Gastroesophageal sphincter (tissue), 4 donors: ENCODE measurements at regions not wholly inside any gene's neighbourhood (a gene's known extent, or its start where the extent isn't known, plus 50 kb on each side); places are given as distances from the start of the nearest gene placed in this dataset.

Experiments
- ATAC-seq: fragments of 150-250 bp; one replicate; pipeline ENCODE4 v1.9.1; 2016; ENCODE audit warnings: mild to moderate bottlenecking, moderate library complexity
- H3K27ac ChIP-seq, 4 donors: fragments of 200-600 bp; sonication (generic) in 3 of 4; 1 replicate in 3 of 4; 2 replicates in 1 of 4; pipeline ENCODE4 v1.5.1; 2016 to 2019
- H3K27me3 ChIP-seq: fragments of 200-600 bp; sonication (generic); one replicate; pipeline ENCODE4 v1.5.1; 2019
- H3K36me3 ChIP-seq, 2 donors: fragments of 200-600 bp; sonication (generic); one replicate each; pipeline ENCODE4 v1.5.1; 2019; ENCODE audit warnings: control low read depth in 1 of 2
- H3K4me1 ChIP-seq, 3 donors: fragments of 200-600 bp; sonication (generic); 1 replicate in 2 of 3; 2 replicates in 1 of 3; pipeline ENCODE4 v1.5.1; 2016 to 2019; ENCODE audit warnings: control low read depth in 2 of 3
- H3K4me3 ChIP-seq, 2 donors: fragments of 200-600 bp; sonication (generic); one replicate each; pipeline ENCODE4 v1.5.1; 2019; ENCODE audit warnings: mild to moderate bottlenecking in 1 of 2, moderate library complexity in 1 of 2
- H3K9me3 ChIP-seq, 3 donors: fragments of 200-600 bp; sonication (generic); one replicate each; pipeline ENCODE4 v1.5.1; 2017 to 2019; ENCODE audit warnings: control low read depth in 2 of 3
- CTCF ChIP-seq, 4 experiments: fragments of 200-600 bp in 2 of 4; fragments of 450-650 bp in 2 of 4; sonication (generic) in 1 of 4; IDR thresholded peaks; one replicate each; pipeline ENCODE4 v1.5.1; 2017 to 2019; ENCODE audit warnings: antibody characterized with exemption in 4 of 4, mild to moderate bottlenecking in 2 of 4, moderate library complexity in 2 of 4
- EP300 ChIP-seq: sonication (generic); formaldehyde crosslinking; IDR thresholded peaks from one replicate; pipeline ENCODE4 v1.6.1; 2017; ENCODE audit warnings: antibody characterized with exemption, mild to moderate bottlenecking
- POLR2A ChIP-seq, 2 donors: fragments of 450-650 bp; IDR thresholded peaks; one replicate each; pipeline ENCODE4 v1.6.1; 2017; ENCODE audit warnings: antibody characterized with exemption in 2 of 2, mild to moderate bottlenecking in 2 of 2, moderate library complexity in 1 of 2
- POLR2AphosphoS5 ChIP-seq: sonication (generic); formaldehyde crosslinking; IDR thresholded peaks from one replicate; pipeline ENCODE4 v1.6.1; 2017; ENCODE audit warnings: antibody characterized with exemption
- WGBS, 2 donors: methylation state at CpG; one replicate each; pipeline ENCODE4 v1.1.5; 2018; ENCODE audit warnings: low coverage in 1 of 2; 5-methylcytosine and 5-hydroxymethylcytosine counted together

- H3K27me3 ChIP-seq: no peaks in the 10 kb centered on the region
- H3K27ac ChIP-seq: no peak overlapping the region
- WGBS, 2 donors: 64% methylated on average over 3 of the region's 3 CpGs; no CpG with 5 or more reads in 1 of the 2 donors
- TF ChIP-seq EP300 (no peak), POLR2AphosphoS5 (no peak), POLR2A (IDR thresholded peaks at IDR 0.05) (no peak), CTCF (IDR thresholded peaks at IDR 0.05) (no peak)
- no peaks in the 10 kb centered on the region for H3K36me3 ChIP-seq
- no peak overlapping the region for H3K4me3 ChIP-seq
- no peak for ATAC-seq
- H3K9me3 ChIP-seq: no peaks in the 10 kb centered on the region
- H3K4me1 ChIP-seq: no peaks in the 10 kb centered on the region
Measured at GRCh38 chr21:30963502-30963901, 74.8 kb downstream of the KRTAP19-8 start.

GRCh38 chr21:30962013-30962412, 76.3 kb downstream of the KRTAP19-8 start:
- Histone ChIP-seq H3K27me3 (no peaks in the 10 kb centered on the region), H3K36me3 (no peaks in the 10 kb centered on the region), H3K4me3 (no peak overlapping the region), H3K27ac (no peak overlapping the region), H3K4me1 (no peaks in the 10 kb centered on the region), H3K9me3 (no peaks in the 10 kb centered on the region)
- ATAC-seq: no peak
- no peak for TF ChIP-seq CTCF (IDR thresholded peaks at IDR 0.05)
- no peak for TF ChIP-seq POLR2A (IDR thresholded peaks at IDR 0.05)
- no peak for TF ChIP-seq EP300
- 33% methylated on average over 4 of the region's 5 CpGs; no CpG with 5 or more reads in 1 of the 2 donors for WGBS, 2 donors

GRCh38 chr21:30958741-30959140, 77.4 kb upstream of the KRTAP11-1 start:
- Histone ChIP-seq H3K9me3 (no peaks in the 10 kb centered on the region), H3K36me3 (no peaks in the 10 kb centered on the region), H3K27me3 (no peaks in the 10 kb centered on the region), H3K4me3 (no peak overlapping the region), H3K27ac (no peak overlapping the region), H3K4me1 (no peaks in the 10 kb centered on the region)
- 25 to 67% methylated on average over 1 to 7 of the region's 7 CpGs for WGBS, 2 donors
- no peak for ATAC-seq
- no peak for TF ChIP-seq EP300
- TF ChIP-seq POLR2A (IDR thresholded peaks at IDR 0.05): no peak
- no peak for TF ChIP-seq POLR2AphosphoS5
- no peak for TF ChIP-seq CTCF (IDR thresholded peaks at IDR 0.05)

GRCh38 chr21:30957010-30957409, 75.6 kb upstream of the KRTAP11-1 start:
- 52 to 83% methylated on average over 4 of the region's 4 CpGs for WGBS, 2 donors
- no peak for ATAC-seq

More at GRCh38 chr21:30957010-30957409, 75.6 kb upstream of the KRTAP11-1 start:
- H3K9me3 ChIP-seq: no peaks in the 10 kb centered on the region
- no peaks in the 10 kb centered on the region for H3K4me1 ChIP-seq
- H3K27ac ChIP-seq: no peak overlapping the region
- H3K36me3 ChIP-seq: no peaks in the 10 kb centered on the region
- TF ChIP-seq POLR2A (IDR thresholded peaks at IDR 0.05): no peak
- no peak for TF ChIP-seq CTCF (IDR thresholded peaks at IDR 0.05)
- TF ChIP-seq EP300: no peak
- TF ChIP-seq POLR2AphosphoS5: no peak
- no peak overlapping the region for H3K4me3 ChIP-seq
- no peaks in the 10 kb centered on the region for H3K27me3 ChIP-seq
